ENCODE measurements at regions not wholly inside any gene's neighbourhood (a gene's known extent, or its start where the extent isn't known, plus 50 kb on each side); places are given as distances from the start of the nearest gene placed in this dataset.

DNA sequence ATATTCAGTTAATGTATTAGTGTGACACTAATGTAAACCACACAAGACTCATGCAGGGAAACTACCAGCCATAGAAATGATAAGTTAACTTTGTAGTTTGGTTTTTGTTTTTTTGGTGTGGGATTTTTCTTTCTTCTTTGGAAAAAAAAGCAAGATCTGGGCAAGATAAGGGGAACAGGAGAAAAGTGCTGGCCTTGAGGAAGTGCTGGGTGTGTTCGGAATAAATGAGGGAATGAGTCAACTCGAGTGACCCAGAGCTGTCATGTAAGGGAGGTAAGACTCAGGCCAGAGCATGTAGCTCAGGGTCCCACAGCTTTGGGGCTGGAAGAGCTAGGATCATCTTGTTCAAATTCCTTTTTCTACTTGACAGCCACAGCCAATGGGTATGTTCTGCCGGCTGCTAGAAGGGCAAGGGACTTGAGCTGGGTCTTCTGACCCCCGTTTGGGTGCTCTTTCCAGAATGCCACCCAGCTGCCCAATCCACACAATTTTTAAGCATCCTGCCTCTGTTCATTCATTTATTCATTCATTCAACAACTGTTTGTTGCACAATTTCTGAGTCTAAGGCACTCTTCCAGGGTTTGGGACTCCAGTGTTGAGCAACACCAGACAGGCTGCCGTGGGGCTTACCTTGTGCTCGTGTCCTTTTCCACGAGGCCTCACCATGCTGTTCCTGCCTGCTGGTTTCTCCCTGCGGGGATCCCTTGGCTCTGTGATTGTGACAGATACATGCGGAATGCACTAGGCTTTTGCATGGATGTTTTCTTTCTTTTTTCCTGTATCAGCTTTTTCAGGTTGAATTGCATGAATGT is 54.5 kb downstream of the CLDN34 start:
- DNase-seq (ENCODE audit: low read depth): peak; percentile 77

DNA sequence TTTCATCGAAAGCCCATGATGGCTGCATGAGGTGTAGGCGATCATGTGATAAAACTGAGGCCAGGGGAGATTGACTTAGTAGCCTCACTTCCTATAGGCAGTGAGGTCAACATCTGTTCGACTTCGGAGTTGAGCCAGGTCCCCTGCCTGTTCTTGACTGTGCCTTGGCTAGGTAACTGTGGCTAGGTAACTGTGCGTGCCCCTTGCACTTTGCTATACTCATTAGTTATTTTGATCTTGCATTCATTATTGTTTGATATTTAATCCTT is 55.0 kb downstream of the CLDN34 start:
- DNase-seq (ENCODE audit: low read depth): no peak

DNA sequence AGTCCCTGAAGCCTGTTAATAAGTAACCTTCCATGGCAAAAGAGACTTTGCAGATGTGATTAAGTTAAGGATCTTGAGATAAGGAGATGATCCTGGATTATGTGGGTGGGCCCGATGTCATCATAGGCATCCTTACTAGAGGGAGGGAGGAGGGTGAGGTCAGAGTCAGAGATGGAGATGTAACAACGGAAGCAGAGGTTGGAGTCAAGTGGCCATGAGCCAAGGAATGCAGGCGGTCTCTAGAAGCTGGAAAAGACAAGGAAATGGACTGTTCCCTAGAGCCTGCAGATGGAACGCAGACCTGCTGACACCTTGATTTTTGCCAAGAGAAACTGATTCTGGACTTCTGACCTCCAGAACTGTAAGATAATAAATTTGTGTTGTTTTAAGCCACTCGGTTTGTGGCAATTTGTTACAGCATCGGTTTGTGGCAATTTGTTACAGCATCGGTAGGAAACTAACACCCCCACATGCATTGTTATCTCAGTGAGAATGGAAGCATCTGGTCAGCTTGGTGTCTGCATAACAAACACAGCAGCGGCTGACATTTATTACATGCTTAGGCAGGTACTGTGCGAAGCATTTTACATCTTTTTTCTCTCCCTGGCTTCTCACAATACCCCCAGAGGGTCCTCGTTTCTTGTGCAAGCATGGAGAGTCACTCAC is 55.6 kb downstream of the CLDN34 start:
- peak; percentile 43 for DNase-seq (ENCODE audit: low read depth)

DNA sequence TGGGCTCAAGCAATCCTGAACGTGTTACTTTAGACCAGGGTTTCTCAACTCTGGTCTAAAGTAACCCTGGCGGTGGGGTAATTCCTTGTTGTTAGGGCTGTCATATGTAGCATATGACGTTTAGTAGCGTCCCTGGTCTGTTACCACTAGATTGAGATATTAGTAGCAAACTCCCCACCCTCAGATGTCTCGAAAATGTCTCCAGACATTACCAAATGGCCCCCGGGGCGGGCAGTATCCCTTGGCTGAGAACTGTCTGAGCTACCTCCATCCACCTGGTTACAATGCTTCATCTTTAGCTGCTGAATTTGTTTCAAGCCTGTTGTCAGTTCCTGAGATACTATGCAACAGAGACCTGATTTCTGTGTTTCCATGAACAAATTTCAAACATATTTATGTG is 56.7 kb downstream of the CLDN34 start:
- DNase-seq (ENCODE audit: low read depth): no peak

DNA sequence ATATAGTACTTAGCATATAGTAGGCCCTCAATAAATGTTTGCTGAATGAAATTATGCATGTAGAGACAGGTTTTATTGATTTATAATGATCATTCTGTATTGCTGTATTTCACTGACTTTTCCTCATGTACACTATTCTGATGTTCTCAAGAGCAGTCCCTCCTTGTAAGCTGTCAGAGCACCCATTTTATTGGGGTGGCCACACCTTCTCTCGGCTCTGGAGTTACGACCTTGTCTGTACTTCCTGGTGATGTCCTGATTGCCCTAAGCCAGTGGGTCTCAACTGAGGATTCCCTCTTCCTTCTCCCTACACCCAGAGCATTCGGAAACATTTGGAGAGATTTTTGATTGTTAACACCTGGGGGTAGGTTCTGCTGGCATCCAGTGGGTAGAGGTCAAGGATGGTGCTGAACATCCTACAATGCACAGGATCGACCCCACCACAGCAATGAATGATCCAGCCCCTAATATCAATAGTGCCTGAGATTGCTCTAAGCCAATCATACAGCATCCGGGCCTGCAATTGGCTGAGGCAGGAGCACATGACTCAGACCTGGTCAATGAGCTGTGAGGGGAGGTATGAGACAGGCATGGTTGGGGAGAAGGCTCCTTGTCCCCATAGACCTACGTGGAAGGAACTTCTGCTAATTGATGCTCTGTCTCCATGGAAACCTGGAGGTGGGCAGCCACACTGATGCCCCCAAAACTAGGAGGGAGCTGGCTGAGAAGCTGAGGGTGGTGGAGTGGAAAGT is 58.8 kb downstream of the CLDN34 start:
- DNase-seq (ENCODE audit: low read depth): no peak

DNA sequence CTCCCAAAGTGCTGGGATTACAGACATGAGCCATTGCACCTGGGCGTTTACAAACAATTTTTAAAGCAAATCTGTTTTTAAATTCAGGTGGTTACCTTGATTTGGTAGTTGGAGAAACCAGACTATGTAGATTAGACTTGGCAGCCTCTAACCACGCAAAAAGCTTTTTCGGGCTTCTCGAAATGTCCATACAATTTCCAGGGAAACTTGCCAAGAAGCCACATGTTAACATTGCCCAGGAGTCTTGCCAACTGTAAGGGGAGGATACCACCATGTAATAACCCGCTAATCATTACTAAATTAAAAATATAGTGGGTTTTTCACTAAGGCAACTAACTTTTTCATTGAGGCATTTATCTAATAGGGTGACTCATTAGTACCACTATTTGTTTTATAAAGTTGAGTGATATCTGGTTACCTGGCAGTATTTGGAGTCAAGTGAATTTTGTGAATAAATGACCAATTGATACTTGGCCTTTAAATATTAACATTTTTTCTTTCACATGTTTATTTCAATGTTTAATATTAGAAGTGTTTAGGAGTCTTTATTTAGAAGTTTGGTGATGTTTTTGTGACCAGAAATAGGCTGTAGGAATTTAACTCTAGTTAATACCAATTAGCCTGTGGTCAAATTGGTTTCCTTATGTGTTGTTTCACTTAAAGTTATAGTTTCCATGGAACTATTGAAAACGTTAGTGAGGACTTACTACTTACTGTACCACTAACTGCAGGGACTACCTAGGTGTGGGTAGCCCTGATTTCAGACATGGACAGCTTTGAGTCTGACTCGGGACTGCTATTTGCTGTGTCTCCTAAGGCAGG is 61.3 kb downstream of the CLDN34 start:
- no peak for DNase-seq (ENCODE audit: low read depth)

DNA sequence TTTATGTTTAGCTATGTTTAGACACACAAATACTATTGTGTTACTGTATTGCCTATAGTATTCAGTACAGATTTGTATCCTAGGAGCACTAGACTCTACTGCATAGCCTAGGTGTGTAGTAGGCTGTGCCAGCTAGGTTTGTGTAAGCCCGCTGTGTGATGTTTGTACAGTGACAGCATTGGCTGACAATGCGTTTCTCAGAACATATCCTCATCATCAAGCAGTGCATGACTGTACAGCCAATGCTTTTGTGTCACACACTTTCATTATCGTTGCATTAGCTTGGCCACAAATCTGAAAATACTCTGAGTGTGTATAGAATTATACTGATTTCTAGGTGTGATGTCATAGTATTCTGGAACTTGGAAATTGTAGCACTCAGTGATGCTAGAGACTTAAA is 63.4 kb downstream of the CLDN34 start:
- no peak for DNase-seq (ENCODE audit: low read depth)

DNA sequence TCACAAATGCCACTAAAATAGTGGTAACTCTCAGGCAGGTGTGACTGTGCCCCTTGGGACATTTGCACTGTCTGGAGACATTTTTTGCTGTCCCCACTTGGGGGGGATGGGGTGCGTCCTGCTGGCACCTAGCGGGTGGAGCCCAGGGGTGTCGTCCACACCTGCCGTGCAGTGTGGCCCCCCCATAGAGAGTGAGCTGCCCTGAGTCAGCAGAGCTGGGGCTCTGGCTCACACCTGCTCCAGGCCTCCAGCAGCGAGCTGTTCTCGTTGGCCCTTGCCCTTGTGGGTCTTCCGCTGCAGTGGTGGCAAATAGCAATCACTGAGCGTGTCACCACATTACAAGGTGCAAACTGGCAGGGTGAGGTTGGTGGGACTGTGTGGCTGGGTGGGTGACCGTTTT is 64.6 kb downstream of the CLDN34 start:
- no peak for DNase-seq (ENCODE audit: low read depth)

DNA sequence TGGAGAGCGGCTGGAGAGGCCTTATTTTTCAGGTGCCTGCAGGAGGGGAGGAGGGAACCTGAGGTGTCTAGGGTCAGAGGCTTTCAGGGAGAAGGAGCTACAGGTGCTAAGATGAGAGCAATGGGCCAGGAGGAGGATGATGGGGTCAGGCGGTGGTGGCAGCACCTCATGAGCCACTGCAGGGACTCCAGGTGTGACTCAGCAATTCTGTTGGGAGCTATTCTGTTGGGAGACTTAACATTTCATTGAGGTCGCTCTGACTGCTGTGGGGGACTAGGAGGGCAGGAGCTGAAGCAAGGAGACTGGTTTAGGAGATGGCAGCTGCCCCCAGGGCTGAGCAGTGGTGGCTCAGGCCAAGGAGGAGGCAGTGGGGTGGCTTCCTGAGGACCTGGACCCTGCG is 65.0 kb downstream of the CLDN34 start:
- no peak for DNase-seq (ENCODE audit: low read depth)

DNA sequence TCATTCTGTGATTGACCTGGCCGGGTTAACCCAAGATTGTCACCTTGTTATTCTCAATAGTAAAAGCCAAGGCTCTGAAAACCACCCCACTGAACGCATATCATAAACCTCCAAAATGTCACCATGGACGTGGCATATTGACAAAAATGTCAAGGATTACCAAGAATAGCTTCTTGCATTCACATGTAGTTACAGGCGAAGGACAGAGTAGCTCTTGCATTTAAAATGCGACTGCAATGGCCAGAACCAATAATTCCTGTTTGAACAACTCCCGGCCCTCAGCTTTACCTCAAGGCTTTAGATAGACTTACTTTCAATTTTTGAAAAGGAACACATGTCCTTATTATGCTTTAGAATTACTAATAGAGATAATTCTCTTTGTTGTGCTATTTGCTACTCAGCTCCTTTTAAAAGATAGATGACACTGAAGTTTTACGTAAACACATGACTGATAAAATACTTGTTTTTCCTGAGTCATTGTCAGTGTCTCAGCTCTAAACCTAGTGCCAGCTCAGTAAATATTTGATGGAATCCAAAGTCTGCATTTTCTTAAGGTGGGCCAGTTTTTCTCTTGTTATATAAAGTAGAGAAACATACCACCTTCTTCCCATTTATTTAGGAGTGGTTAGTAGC is 66.3 kb downstream of the CLDN34 start:
- DNase-seq (ENCODE audit: low read depth): no peak

DNA sequence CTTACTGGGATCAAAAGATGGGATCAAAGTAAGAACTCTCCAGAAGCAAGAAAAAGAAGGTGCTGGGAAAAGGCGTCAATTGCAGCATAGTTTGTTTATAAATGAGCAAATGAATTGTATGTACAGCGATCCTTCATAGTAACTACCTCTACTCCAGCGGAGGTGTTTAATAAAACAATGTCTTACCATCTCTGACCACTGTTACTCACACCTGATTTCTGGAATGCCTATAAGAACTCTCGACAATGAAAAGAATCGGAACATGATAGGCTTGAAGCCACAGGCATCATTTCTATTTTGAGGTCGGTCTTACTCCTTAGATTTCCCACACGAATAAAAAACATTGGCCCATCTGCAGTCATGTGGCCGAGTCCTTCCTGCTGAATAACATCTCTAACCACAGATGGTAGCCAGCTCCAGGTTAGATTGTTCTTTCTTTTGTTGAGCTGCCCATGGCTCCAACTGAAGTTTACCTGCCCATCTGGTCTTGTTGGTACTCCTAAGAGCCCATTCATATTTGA is 67.6 kb downstream of the CLDN34 start:
- no peak for DNase-seq (ENCODE audit: low read depth)

DNA sequence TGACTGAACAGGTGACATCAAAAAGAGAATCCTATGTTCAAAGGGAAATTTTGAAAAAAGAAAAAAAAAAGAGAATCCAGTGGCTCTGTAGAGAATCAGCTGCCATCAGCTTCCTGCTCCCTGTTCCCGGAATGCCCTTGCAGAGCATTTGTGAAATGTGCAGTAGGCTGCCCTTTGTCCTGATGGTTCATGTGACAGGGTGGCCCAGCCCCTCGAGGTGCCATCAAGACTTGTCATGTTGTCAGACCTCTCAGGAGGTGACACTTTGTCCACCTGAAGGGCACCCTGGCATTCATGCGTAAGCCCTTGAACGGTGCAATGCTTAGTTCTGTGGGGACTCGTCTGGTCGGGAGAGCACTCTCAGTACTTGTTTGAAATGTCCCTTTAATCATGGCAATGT is 71.4 kb downstream of the CLDN34 start:
- DNase-seq (ENCODE audit: low read depth): no peak

DNA sequence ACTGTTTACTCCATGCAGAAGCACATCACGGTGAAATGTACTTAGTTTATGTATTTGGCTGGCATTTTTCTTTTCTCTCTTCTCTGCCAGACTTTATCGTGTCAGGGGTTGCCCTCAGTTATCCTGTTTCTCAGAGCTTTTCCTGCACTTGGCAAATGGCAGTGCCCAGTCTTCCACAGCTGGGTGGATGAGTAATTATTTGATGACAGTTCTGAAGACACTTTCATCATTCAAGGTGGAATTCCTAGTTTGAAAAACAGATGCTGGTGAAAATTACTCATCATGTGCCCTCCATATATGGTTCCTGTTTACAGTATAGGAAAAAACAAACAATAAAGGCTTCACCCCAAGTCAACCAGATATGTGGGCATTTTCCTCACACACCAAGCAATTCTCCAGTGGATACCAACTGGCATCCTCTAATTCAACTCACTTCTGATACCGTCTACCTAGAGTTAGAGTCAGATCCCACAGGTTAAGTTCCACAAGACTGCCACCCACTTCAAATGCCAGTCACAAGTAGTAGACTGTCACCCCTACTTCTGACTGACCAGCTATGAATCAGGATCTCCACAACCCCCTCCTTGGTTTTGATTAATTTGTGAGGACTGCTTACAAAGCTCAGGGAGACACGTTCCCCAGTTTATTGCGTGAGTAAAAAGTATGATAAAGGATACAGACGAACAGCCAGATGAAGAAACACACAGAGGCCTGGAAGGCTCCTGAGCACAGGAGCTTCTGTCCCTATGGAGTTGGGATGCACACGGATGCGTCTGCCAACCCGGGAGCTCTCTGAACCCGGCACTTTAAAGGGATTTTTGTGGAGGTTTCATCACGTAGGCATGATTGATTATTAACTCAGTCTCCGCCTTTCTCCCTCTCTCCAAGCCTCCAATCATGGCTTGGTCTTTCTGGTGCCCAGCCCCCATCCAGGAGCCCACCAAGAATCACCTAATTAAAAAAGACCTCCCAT is 72.9 kb downstream of the CLDN34 start:
- DNase-seq (ENCODE audit: low read depth): peak; percentile 60

DNA sequence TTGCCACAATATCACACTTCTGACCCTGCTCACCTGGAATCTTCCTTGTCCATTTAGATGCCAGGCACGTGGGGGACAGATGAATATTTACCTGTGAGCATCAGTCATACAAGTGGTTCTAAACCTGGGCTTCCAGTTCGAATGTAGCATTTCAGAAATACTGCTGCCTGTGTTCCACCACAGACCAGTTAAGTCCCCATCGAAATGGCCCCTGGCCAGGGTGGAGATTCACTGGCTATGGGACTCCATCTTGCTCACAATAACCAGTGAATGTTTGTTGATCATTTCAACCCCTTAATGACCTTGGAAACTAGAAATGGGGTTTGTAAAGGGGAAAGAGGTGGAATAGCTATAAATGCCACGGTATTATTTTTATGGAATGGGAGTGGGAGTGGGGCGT is 73.8 kb downstream of the CLDN34 start:
- DNase-seq (ENCODE audit: low read depth): no peak

DNA sequence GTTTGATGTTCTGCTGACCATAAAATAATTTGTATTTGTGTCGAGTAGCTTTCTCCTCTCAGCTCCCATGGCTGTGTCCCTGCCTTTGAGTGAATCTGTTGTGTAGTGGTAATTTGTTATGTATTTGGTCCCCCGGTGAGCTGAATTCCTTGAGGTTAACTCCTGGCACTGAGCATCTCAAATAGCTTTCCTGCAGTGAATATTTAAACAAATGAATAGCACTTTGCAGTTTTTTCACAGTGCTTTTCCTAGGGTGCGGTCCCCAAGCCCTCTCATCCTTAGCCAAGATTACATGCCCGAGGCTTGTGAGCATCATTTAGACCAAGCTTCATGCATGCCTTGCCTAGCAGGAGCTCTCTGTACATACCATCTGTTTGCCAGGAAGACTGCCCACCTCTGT is 74.2 kb downstream of the CLDN34 start:
- peak; percentile 24 for DNase-seq (ENCODE audit: low read depth)

DNA sequence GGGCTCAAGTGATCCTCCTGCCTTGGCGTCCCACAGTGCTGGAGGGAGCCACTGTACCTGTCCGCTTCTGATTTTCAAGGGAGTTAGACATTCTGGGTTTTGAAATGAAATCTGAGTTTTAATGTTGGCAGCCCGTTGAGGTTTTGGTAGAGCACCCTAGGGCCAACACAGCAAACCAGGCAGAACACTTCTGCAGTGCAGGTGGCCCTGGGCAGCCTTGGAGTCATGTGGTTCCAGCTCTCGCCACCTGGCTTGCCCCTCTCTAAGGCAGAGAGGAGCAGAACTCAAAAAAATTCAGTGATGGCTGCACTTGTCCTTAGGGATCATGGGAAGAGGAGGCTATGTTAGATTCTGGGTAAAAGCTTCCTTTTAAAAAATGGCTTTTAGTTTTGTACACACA is 74.9 kb downstream of the CLDN34 start:
- no peak for DNase-seq (ENCODE audit: low read depth)

DNA sequence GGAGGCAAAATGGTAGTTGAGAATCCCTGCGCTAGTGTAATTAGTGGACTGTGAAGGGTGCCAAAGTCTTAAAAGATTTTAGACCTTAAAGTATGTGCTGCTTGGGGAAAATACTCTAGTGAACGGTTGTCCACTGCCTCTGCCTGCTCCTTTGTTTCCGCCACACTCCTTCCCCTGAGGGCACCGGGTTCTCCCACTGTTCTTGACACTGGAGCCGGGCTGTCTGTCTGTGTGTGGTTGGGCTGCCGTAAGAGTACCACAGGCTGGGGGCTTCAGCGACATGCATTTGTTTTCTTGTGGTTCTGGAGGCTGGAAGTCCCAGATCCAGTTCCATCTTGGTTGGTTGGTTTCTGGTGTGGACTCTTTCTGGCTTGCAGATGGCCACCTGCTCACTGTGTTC is 76.2 kb downstream of the CLDN34 start:
- DNase-seq (ENCODE audit: low read depth): no peak

DNA sequence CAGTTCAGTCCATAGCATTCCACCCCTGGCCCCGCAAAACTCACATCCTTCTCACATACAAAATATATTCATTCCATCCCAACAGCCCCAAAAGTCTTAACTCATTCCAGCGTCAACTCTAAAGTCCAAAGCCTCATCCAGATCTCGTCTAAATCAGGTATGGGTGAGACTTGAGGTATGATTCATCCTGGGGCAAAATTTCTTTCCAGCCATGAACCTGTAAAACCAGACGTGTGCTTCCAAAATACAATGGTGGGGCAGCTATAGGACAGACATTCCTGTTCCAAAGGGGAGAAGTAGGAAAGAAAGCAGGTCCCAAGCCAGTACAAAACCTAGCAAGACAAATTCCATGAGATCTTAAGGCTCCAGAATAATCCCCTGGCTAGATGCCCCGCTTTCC is 76.9 kb downstream of the CLDN34 start:
- DNase-seq (ENCODE audit: low read depth): no peak

DNA sequence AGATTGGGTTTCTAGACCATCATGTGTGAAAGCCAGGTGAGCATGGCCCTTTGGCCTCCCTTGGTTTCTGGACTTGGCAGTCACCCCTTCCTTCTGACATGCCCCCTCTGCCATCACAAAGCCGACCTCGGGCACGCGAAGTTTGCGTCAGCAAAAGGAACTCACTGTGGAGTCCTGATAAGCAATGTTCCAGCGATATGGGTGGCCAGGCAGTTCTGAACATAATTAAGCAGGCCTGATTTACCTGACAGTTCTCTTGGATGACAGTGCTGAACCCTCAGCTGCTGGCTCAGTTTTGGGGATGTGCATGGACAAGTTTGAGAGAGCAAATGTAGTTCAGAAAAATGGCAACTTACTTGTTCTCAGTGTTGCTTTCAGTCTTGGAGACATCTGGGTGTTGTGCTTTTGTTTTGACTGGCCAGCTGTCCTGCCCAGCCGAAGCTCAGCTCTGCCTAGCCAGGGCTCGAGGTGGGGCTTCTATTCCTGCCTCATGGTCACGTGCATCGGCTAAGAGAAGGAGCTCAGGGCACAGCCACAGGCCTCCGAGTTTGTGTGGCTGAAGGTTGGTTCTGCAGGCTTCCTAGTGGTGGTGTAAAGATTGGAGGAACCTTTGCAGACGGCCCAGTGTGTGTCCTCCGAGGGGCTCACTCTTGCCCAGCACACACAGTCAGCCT is 78.3 kb downstream of the CLDN34 start:
- DNase-seq (ENCODE audit: low read depth): no peak

DNA sequence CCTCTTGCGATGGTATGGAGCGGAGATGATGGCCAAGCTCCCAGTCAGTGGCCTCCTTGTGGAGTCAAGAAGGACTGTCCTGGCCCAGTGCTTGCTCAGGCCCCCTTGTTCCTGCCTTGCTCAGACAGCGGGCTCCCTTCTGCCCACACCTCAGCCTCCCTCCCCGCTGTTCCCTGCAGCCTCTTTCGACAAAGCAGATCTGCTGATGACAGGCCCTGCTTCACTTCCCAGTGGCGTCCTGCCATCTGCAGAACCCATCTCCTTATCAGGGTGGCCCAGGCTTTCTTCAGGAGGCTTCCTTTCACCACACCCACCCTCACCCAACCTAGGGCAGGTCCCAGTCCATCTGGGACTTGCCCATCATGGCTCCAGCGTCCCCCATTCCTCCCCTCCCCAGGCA is 80.0 kb downstream of the CLDN34 start:
- DNase-seq (ENCODE audit: low read depth): no peak

Measured in RPMI7951 (cell line).